NCI-H1694 treated with DMSO at 0.1 percent for 48 hours (cell line): ENCODE measurements at regions not wholly inside any gene's neighbourhood (a gene's known extent, or its start where the extent isn't known, plus 50 kb on each side); places are given as distances from the start of the nearest gene placed in this dataset.
A peak's percentile ranks its signal among the peaks of the same experiment; 100 is the strongest.

ENCODE experiments used
- DNase-seq: peaks from one replicate; lab custom pipeline; 2025; lab: John Stamatoyannopoulos, UW

DNA sequence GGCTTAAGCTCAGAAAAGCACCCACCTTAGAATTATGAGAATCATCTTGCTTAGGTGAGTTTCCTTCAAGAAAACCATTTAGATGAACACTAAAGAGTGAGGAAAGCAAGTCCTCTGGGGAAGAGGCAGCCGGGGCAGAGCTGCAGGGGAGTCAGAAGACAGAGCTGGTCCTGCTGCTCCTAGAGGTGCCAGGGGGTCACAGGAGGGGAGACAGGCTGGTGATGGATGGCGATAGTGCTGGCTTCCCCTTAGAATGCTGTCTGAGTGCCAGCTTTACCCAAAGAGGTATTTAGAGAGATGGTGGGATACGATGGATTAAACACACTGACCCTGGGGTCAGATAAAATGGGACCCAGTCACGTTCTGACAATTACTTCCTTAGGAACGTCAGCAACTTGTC lies 269.4 kb downstream of the TDRD15 start:
- no peak for DNase-seq

DNA sequence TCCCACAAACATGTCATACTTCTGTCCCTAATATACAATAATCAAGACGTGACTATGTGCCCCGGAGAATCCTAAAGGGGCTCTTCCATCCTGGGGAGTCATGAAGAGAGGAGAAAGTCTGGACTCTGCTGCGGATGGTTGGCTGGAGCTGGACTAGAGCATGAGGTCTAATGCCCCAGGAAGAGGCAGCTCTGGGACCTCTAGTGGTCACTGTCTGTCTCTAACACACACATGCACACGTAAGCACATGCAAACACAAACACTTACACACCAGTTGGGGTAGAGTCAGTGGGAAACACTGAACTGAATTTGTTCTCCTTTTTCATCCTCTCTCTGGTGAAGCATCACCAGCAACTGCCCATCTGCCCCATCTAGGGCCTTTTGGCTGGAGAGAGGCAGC lies 271.6 kb downstream of the TDRD15 start:
- DNase-seq = no peak

DNA sequence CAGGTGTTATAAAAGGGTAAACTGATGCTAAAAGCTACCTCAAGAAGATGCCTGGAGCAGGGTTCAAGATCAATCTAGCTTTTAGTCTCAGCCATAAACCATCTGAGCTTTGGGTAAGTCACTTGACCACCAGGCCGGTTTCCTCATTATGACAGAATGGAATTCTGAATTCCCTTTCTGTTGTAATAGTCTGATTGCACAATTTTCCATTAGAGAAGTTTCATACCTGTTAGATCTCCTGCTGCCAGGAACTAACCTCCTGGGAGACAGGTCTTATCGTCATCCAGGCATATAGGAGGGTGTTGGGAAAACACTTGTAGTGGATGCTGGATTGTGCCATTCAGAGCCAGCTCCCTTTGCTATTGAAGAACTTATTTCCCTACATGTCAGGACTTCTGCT lies 272.5 kb downstream of the TDRD15 start:
- no peak for DNase-seq

DNA sequence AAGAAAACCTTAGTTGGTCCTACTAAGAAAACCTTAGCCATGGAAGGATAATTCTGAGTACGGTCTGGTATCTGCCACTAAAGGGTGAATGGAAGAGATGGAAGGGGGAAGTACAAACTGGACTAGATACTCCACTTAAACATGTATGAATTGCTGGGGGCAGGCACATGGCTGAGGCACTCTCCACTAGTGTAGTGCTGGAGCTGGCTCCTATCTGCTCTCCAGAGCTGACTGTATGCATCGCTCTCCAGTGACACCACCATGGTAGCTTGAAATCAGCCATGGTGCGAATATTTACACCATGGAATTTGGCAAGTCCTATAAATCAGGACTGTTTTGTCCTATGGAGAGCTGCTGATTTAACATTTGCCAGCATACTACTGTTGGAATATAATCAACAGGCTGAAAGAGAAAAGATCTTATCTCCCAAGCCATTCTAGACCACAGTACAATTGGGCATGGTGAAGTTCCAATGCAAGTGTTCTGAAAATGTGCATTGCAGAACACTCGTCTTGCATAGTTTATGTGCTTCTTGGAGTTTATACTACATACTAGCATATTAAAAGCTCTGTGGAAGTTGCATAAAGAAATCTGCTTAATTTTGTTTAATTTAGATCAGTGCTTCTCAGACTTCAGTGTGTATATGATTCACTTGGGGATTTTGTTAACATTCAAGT lies 277.4 kb downstream of the TDRD15 start:
- DNase-seq = no peak

DNA sequence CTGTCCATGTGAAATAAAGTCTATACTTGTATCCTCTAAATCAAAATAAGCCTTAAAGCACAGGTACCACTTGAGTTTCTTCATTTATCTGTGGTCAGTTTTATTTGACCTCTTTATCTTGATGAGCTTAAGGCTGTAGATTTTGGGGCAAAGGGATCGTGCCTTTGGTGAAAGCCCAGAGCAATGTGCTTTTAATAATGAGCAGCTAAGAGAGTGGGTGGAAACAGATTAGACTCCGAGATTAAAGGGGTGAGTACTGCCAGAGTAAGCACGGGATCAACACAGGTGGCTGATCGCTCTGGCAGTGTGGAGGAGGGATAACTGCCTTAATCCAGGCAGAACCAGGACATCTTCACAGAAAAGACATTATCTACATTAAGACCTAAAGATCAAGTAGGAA lies 280.4 kb downstream of the TDRD15 start:
- DNase-seq = no peak

DNA sequence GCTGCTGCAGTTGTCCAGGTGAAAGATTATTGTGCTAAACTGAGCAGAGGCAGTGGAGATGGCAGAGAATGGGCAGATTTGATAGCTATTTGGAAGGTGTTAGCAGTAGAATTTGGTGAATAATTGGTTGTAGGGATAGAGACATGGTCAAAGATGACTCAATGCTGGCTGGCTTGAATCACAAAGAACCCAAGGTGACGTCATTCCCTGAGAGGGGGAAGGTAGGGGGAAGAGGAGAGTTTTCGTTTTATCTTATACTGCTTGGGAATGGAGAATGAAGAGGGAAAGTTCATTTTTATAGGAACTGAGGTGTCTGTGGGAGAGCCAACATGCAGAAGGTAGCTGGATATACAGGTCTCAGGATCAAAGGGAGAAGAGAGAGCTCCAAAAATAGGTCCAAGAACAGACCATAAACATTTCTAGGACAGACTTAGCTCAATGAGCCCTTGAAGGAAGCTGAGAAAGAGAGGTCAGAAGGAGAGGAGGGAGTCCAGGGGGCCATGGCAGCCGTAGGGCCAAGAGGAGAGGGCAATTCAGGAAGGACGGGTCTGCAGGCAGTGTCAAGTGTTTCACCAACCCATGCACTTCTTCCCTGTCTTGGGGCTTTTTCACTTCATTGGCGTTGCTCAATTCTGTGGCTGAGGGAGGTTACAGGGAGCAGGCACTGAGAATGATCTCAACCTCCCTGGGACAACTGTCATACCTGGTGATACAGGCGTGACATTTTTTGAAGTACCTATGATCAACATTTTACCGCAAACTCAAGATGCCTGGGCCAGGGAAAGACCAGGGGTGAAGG lies 281.3 kb downstream of the TDRD15 start:
- no peak for DNase-seq

DNA sequence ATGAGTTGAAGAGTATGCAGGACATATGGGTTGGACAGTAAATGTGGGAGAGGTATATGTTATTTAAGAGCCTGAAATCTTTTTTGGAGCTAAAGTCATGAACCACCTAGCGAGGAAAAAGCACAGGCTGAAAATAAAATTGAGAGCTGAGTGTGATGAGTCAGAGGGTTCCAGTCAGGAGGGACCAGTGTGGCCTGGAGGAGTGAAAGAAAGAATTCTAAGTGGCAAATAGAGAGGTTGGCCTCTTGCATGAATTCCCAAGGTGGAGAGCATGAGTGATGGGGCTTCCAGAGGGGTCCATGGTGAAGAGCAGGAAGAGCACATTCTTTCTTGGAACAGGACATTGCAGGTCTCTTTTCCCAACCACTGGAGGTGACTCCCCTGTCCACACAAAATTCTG lies 282.6 kb downstream of the TDRD15 start:
- no peak for DNase-seq

DNA sequence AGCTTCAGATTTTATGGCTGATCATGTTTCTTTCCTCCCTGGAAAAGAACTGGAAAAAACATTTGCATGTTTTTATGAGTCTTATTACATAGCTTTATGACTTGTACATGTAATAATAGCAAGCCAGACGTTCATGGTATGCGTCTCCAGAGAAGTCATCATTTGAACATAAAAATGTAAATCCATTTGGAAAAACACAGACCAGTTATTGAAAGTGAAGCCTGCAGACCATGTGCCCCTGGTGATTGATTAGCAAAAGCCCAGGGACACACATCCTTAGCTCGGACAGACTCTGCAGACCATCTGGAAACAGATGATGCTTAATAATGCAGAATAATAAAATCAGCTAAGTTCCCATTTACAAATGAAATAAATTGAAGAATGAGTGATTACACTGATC lies 283.1 kb downstream of the TDRD15 start:
- no peak for DNase-seq

DNA sequence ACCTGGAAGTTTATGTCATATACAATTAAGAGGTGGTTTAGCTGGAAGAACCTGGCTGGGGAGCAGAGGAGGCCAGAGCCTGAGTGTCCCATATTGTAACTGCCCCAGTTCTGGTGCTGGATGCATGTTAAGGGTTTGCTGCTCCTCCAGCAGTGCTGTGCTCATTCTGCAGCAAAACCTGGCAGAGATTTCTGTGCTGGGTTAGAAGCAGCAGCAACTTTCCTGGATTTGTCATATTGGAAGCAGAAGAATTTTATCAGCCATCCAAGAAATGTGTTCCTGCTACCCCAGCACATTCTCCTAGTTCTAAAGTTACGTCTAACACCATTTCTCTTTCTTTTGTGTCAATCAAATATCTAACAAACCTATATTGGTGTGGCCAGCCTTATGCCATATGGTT lies 284.1 kb downstream of the TDRD15 start:
- DNase-seq = no peak

DNA sequence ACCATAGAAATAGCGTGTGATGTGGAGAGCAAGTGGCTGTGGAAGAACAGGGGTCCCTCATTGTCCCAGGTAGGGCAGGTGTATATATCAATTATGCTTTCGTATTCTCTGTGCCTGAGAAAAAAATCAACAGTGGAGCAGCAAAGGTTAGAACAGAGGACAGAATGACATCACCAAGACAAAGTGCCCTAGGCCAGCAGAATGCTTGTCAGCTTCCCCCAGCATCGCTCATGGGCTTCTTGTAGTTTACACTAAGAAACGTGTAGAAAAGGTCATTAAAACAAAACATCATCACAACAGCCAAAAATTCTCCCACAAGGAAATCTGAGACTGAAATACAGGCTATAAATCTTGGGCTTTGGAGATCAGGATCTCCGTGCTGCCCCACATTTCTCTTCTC lies 288.0 kb downstream of the TDRD15 start:
- no peak for DNase-seq

DNA sequence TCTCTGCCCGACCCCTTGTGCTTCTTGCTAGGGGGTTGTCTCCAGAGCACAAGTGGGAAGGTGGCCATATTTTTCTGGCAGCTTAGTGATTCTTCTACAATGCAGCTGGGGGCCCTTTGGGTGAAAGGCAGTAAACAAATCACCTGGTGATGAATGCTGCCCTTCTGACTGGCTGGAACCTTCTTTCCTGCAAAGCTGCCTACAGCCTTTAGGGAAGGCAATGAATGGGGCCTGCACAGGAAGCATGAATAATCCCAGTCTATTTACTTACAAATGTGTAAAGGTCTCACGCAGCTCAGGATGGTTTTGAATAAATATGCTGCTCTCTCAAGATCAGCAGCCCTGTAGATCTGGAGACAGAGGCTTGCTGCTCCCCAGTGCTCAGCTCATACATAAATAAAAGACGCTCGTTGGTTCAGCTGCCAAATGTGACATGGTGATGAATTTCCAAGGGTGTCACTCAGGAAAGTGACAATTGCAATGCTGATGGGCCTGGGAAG lies 289.2 kb downstream of the TDRD15 start:
- DNase-seq = no peak

DNA sequence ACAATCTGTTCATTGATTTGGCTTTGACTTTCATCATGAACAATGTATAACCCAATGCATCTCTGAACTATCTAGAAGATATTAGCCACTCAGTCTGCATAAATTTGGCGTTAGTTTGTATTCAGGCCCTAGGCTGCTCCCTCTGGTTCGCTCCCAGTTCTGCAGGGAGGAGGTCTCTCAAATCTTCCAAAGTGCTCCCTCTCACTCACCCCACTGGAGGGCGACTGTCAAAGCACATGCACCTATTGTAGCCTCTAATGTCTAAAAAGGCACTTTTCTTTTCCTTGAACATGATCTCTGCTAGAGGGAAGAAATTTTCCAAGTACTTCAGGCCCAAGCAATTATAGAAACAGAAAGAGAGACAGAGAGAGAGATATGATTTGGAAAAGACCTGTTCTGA lies 291.5 kb downstream of the TDRD15 start:
- peak; percentile 6 for DNase-seq

DNA sequence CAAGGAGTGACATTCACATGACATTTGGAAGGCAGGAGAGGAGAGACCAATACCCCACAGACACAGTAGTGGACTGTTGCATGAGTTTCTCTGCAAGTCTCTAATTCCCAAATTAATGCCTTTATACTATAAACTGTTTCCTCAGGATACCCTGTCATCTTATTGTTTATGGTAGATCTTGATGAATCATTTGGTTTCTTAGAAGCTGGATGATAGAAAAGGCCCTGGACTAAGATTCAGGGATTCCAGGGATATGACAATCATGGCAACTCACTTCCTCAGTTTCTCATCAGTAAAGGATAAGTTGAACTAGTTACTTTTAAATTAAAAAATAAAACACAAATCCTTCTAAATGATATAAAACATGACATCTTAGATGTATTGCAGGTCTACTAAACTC lies 292.5 kb downstream of the TDRD15 start:
- no peak for DNase-seq

DNA sequence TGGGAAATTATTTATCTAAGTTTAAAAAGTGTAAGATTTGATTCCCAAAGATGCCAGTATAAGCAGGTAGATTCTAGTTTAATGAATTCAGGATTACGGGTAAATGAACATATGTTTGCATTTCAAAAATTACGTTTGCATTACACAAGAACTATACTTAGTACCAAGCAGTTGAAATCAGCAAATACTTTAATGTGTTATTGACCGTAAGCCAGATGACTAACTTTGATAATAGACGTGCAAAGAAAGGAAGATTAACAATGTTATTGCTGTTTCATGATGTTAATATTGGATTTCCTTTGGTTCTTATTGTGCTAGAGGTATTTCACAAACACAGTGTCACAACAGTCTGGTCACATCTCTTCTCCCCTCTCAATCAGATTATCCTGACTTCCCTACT lies 294.7 kb downstream of the TDRD15 start:
- DNase-seq = no peak

DNA sequence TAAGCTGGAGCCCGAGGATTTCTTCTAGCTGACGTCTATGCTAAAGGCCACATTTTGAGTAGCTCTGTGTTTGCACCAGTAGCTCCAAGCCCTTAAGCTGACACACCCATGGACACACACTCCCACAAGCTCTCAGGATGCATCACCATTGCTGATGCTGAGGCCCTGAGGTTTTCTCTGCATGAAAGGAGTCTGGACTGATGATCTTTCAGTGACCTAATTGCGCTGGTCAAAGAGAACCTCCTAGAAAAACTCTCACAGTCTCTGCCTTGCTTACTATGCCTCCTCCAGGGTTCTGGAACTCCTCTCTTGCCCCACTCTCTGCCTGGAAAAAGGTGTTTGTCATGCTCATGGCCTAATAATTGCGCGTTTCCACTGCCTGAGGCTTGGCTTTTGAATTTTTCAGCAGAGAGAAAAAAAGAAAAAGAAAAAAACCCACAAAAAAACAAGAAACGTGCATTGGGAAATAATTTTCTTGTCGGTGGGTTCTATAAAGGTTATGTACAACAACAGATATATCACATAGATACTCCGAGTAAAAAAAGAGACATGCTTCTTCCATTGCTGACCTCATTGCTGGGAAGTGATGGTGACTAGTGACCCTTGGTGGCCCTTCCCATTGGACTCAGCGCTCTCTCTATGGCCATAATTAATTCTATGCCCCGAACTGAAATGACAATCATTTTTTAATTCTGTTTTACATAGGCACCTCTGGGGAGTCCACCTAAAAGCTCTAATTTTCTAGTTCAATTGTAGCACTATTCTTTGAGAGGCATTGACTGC lies 297.0 kb downstream of the TDRD15 start:
- no peak for DNase-seq

DNA sequence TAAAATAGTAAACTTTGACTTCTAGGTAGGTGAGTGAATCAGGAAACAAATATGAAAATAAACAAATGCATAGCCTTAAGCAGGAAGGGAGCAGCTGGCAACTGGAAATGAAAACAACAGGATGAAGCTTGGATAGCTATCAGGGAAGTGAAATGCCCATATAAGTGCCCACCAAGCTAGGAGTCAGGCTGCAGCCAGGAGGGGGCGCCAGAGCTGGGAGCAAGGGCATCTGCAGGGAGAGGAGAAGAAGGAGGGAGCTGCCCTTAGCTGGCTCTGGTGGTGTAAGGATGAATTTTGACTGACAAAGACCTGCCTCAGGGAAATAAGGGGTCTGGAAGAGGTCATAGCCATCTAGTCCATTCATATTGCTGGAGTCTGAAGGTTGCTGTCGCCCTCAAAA lies 298.3 kb downstream of the TDRD15 start:
- DNase-seq = peak; percentile 19

DNA sequence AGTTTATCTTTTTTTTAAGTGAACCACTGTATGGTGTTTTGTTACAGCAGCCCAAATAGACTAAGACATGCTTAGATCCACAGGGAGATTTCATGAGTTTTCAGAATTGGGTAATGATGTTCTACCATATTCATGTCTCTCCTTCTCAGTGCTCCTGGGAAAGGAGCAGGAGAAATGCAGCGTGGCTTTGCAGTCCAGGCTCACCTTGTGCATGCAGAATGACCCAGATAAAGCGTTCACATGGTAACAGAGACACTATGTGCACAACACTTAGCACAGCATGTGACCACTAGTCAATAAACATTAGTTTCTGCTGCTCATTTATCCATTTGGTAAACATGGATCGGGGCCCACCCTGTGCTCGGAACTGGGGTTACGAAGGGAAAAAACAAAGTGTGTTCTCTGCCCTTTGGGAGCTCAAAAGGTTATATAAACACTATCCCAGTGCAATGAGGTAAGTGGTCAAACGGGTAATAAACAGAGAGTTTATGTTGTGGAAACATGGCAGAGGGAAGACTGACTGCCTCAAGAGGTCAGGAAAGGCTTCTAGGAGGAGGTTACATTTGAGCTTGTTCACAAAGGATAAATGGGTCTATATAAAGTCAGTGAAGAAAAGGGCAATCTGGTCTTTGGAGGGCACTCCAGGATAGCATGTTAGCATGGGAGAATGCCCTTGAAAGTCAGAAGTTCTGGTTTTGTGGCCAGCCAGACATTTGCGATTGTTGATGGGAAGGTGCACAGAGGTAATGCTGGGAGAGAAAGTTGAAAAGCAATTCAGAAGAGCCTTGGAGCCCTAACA lies 299.2 kb downstream of the TDRD15 start:
- no peak for DNase-seq

DNA sequence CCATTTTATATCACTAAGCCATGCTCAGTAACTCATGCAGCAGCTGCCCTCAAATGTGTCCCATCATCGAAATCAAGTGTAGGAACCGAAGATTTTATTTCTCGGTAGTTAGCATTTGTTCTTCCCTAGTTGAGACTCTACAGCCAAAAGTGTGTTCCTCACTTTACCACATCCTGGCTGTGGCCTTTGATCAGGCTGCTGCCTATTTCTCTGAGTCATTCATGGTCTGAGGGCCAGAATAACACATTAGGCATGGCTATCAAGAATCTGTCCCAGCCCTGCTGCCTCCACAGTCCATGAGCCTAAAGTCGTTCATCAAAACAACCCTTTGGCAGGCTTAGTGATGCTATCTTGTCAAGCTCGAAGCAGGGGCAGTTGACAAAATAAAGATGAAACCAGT lies 300.1 kb downstream of the TDRD15 start:
- DNase-seq = no peak

DNA sequence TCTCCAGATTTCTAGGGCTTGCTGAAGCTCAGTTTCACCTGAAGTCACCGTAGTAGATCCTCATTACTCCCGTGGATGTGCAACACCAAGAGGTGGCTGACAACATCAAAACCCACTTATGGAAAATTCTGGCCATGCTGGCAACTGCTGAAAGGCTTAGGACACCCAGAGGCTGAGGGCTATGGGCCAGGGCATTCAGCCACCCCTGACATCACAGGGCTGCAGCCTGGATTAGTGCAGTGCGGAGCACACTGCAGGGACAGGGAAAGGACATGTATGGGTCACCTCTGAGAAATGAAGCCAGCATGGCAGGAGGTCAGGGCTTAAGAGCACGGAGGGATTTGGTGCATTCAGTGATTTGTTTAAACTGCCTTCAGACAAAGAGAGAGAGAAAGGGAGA lies 300.6 kb downstream of the TDRD15 start:
- DNase-seq = no peak

DNA sequence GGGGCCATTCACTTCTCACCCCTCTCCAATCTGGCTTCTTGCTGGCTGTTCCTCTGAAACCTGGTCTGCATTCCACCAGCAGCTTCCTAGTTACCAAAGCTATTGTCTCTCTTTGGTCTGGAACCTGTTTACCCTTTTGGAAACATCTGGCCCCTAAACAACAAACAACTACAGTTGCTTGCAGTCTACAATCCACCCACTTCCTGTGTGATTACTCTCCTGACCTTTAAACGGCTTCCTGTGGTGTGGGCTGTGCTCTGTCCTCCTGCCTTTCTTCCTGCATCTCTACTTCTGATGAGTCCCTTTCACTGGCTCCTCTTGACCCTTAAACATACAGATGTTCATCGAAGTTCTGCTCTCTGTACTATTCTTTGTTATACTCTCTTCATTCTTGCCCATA lies 303.8 kb downstream of the TDRD15 start:
- DNase-seq = no peak

DNA sequence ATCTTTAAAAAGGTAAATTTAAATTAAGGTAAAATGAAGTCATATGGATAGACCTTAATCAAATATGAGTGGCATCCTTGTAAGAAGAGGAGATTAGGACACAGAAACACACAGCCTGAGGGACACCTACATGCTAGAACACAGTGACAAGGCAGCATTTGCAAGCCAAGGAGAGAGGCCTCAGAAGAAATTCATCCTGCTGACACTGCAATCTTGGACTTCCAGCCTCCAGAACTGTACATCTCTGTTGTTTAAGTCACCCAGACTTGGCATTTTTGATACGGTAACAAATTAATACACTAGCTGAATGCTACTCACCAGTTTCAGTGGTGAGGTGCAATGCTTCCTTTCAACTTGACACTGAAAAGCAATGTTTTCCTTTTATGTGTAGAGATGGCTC lies 305.0 kb downstream of the TDRD15 start:
- no peak for DNase-seq

DNA sequence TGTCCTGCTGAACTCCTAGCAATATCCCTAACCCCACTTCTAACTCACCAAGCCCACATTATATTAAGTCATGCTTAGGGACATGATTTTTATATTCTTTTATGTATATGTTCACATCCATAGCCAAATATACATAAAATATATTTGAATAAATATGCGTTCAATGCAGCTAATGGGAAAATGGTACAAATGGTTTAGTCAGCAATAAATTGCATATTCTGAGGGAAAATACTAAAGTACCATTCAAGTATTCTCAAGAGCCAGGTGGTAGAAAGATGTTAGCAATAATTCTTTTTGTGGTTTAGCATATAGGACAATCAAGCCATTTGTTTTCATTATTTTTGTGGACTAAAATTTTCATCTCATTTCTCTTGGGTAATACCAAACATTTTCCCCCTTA lies 306.0 kb downstream of the TDRD15 start:
- DNase-seq = no peak
